Naive thymus-derived CD4-positive, alpha-beta T cell (primary cell): ENCODE measurements at regions not wholly inside any gene's neighbourhood (a gene's known extent, or its start where the extent isn't known, plus 50 kb on each side); places are given as distances from the start of the nearest gene placed in this dataset.
"Not testable (repeated sequence)": the region's sequence is repeated elsewhere in the genome, so short reads cannot be mapped to it uniquely, and the experiment has no call there.

Source experiments
- ATAC-seq: fragments of 150-1000 bp; cut with Tn5 transposase; 2 replicates; pipeline ENCODE4 v1.10.0; 2021; ENCODE audit warnings: mild to moderate bottlenecking, moderate library complexity
- CTCF ChIA-PET: fragments of 350-600 bp; sonication (Branson Sonifier 250); formaldehyde crosslinking; loops from one replicate; lab custom pipeline; 2021; ENCODE audit warnings: antibody characterized with exemption; lab: Charles Lee
- POLR2A ChIA-PET: fragments of 350-600 bp; sonication (Branson Sonifier 250); formaldehyde crosslinking; loops from one replicate; lab custom pipeline; 2021; ENCODE audit warnings: antibody characterized with exemption, inconsistent platforms; lab: Charles Lee
- DNase-seq, 9 donors: peaks; one replicate each; pipeline versions ENCODE4 v3.0.0 to v3.0.0-alpha.2; 2020 to 2022; ENCODE audit warnings: mixed read lengths in 1 of 9
- H3K27ac ChIP-seq: one replicate; pipeline ENCODE4 v1.7.0; 2013; ENCODE audit warnings: mild to moderate bottlenecking, low read depth, low read length, moderate library complexity
- H3K27me3 ChIP-seq, 2 donors: one replicate each; pipeline ENCODE4 v1.7.0; 2013; ENCODE audit warnings: low read length in 2 of 2, mild to moderate bottlenecking in 2 of 2, moderate library complexity in 2 of 2; ENCODE audit not compliant: control insufficient read depth in 2 of 2, insufficient read depth in 2 of 2
- H3K36me3 ChIP-seq, 3 experiments: 1 replicate in 2 of 3; 2 replicates in 1 of 3; pipeline ENCODE4 v1.7.0; 2013; ENCODE audit warnings: low read length in 3 of 3, mild to moderate bottlenecking in 3 of 3, moderate library complexity in 1 of 3; ENCODE audit not compliant: insufficient read depth in 3 of 3, control insufficient read depth in 2 of 3
- H3K4me1 ChIP-seq, 2 donors: one replicate each; pipeline ENCODE4 v1.7.0; 2013; ENCODE audit warnings: low read length in 2 of 2, mild to moderate bottlenecking in 2 of 2, moderate library complexity in 1 of 2; ENCODE audit not compliant: control insufficient read depth in 2 of 2, insufficient read depth in 2 of 2
- H3K4me3 ChIP-seq: 2 replicates; pipeline ENCODE4 v1.7.0; 2013; ENCODE audit warnings: mild to moderate bottlenecking, low read length
- H3K9me3 ChIP-seq, 3 experiments: 1 replicate in 2 of 3; 2 replicates in 1 of 3; pipeline ENCODE4 v1.7.0; 2013; ENCODE audit warnings: low read length in 3 of 3; ENCODE audit not compliant: control insufficient read depth in 2 of 3
- H3K27ac Mint-ChIP-seq, 9 donors: one replicate each; pipeline ENCODE4 v1.8.0; 2020 to 2022; ENCODE audit warnings: mixed read lengths in 9 of 9, mild to moderate bottlenecking in 8 of 9, moderate library complexity in 5 of 9, inconsistent platforms in 2 of 9
- H3K27me3 Mint-ChIP-seq, 5 donors: one replicate each; pipeline ENCODE4 v1.8.0; 2021 to 2022; ENCODE audit warnings: mixed read lengths in 5 of 5, mild to moderate bottlenecking in 1 of 5
- H3K36me3 Mint-ChIP-seq, 5 donors: one replicate each; pipeline ENCODE4 v1.8.0; 2020 to 2022; ENCODE audit warnings: mixed read lengths in 5 of 5, mild to moderate bottlenecking in 3 of 5, inconsistent platforms in 1 of 5
- H3K4me1 Mint-ChIP-seq, 7 donors: one replicate each; pipeline ENCODE4 v1.8.0; 2020 to 2022; ENCODE audit warnings: mixed read lengths in 7 of 7, mild to moderate bottlenecking in 3 of 7, inconsistent platforms in 1 of 7
- H3K4me3 Mint-ChIP-seq, 10 donors: one replicate each; pipeline ENCODE4 v1.8.0; 2020 to 2022; ENCODE audit warnings: mild to moderate bottlenecking in 10 of 10, mixed read lengths in 10 of 10, moderate library complexity in 6 of 10, inconsistent platforms in 2 of 10
- H3K9me3 Mint-ChIP-seq, 11 donors: one replicate each; pipeline ENCODE4 v1.8.0; 2020 to 2022; ENCODE audit warnings: mixed read lengths in 11 of 11, mild to moderate bottlenecking in 4 of 11, inconsistent platforms in 1 of 11, moderate library complexity in 1 of 11
- intact Hi-C, 2 donors: fragments of 100-400 bp; cut with micrococcal nuclease; formaldehyde crosslinking; loops; one replicate each; pipeline ENCODE4 v1.15.1; 2023

GRCh38 chr13:67481445-67481844 lies 251.3 kb upstream of the PCDH9 start:
- intact Hi-C loops = no loop called here
- Histone ChIP-seq H3K27ac (no peak overlapping the region), H3K9me3 (no peaks in the 10 kb centered on the region), H3K27me3 (no peaks in the 10 kb centered on the region), H3K36me3 (no peaks in the 10 kb centered on the region), H3K4me3 (no peak overlapping the region), H3K4me1 (no peaks in the 10 kb centered on the region)
- Mint-ChIP-seq H3K4me1 (peaks cover 0 to 2% (median 0%) of the 10 kb centered on the region in 7 donors), H3K36me3 (no peaks in the 10 kb centered on the region), H3K4me3 (no peak overlapping the region), H3K9me3 (peaks cover 0 to 16% (median 3%) of the 10 kb centered on the region in 11 donors), H3K27me3 (no peaks in the 10 kb centered on the region), H3K27ac (no peak overlapping the region)
- ChIA-PET CTCF (no interaction called here), POLR2A (no interaction called here)
- ATAC-seq (no peak), DNase-seq (no peak)

- no peak overlapping the region for H3K27ac ChIP-seq
- Mint-ChIP-seq H3K36me3 (no peaks in the 10 kb centered on the region), H3K4me1 (no peaks in the 10 kb centered on the region), H3K4me3 (no peak overlapping the region), H3K27me3 (no peaks in the 10 kb centered on the region), H3K27ac (no peak overlapping the region), H3K9me3 (peaks cover 0 to 32% (median 12%) of the 10 kb centered on the region in 11 donors)
- H3K4me1 ChIP-seq = no peaks in the 10 kb centered on the region
- intact Hi-C loops = no loop called here
- H3K9me3 ChIP-seq = peaks cover 0 to 5% (median 0%) of the 10 kb centered on the region in 3 experiments
- no peaks in the 10 kb centered on the region for H3K27me3 ChIP-seq
- DNase-seq = no peak
- ATAC-seq = no peak
- POLR2A ChIA-PET = no interaction called here
- H3K36me3 ChIP-seq = no peaks in the 10 kb centered on the region
- CTCF ChIA-PET = no interaction called here
- no peak overlapping the region for H3K4me3 ChIP-seq
Measured at GRCh38 chr13:67474115-67474514, 244.0 kb upstream of the PCDH9 start.

- H3K27me3 ChIP-seq = no peaks in the 10 kb centered on the region
- H3K4me1 Mint-ChIP-seq = no peaks in the 10 kb centered on the region
- no peak overlapping the region for H3K4me3 Mint-ChIP-seq
- H3K9me3 ChIP-seq = peaks cover 0 to 5% (median 3%) of the 10 kb centered on the region in 3 experiments
- H3K27me3 Mint-ChIP-seq = no peaks in the 10 kb centered on the region
- no peak for DNase-seq
- ChIA-PET POLR2A (no interaction called here), CTCF (no interaction called here)
- no peak overlapping the region for H3K27ac ChIP-seq
- H3K4me3 ChIP-seq = no peak overlapping the region
- H3K27ac Mint-ChIP-seq = no peak overlapping the region
- no peaks in the 10 kb centered on the region for H3K4me1 ChIP-seq
- no peaks in the 10 kb centered on the region for H3K36me3 ChIP-seq
- no peaks in the 10 kb centered on the region for H3K36me3 Mint-ChIP-seq
- intact Hi-C loops = no loop called here
- ATAC-seq = no peak
- peaks cover 8 to 50% (median 13%) of the 10 kb centered on the region in 11 donors for H3K9me3 Mint-ChIP-seq
Measured at GRCh38 chr13:67469623-67470022, 239.5 kb upstream of the PCDH9 start.

GRCh38 chr13:67466569-67466968 lies 236.4 kb upstream of the PCDH9 start:
- no peaks in the 10 kb centered on the region for H3K36me3 ChIP-seq
- ChIA-PET CTCF (no interaction called here), POLR2A (no interaction called here)
- H3K4me3 ChIP-seq = no peak overlapping the region
- no peaks in the 10 kb centered on the region for H3K4me1 ChIP-seq
- no peaks in the 10 kb centered on the region for H3K27me3 ChIP-seq
- H3K9me3 ChIP-seq = peaks cover 0 to 5% (median 3%) of the 10 kb centered on the region in 3 experiments
- no peaks in the 10 kb centered on the region for H3K36me3 Mint-ChIP-seq
- no peaks in the 10 kb centered on the region for H3K27me3 Mint-ChIP-seq
- intact Hi-C loops = no loop called here
- no peak overlapping the region for H3K27ac ChIP-seq
- peaks cover 6 to 42% (median 10%) of the 10 kb centered on the region in 11 donors for H3K9me3 Mint-ChIP-seq
- H3K4me3 Mint-ChIP-seq = no peak overlapping the region
- no peak for ATAC-seq
- no peak for DNase-seq
- no peaks in the 10 kb centered on the region for H3K4me1 Mint-ChIP-seq
- no peak overlapping the region for H3K27ac Mint-ChIP-seq

GRCh38 chr13:67464154-67464553 lies 234.0 kb upstream of the PCDH9 start:
- intact Hi-C loops = no loop called here
- no peak overlapping the region for H3K27ac Mint-ChIP-seq
- CTCF ChIA-PET = no interaction called here

GRCh38 chr13:67462098-67462497 lies 232.0 kb upstream of the PCDH9 start:
- CTCF ChIA-PET = no interaction called here
- ATAC-seq (no peak), DNase-seq (no peak)
- H3K36me3 Mint-ChIP-seq = no peaks in the 10 kb centered on the region
- H3K9me3 Mint-ChIP-seq = peaks cover 0 to 11% (median 5%) of the 10 kb centered on the region in 11 donors
- no peaks in the 10 kb centered on the region for H3K36me3 ChIP-seq
- no peak overlapping the region for H3K4me3 Mint-ChIP-seq
- no peak overlapping the region for H3K4me3 ChIP-seq
- no peaks in the 10 kb centered on the region for H3K4me1 ChIP-seq
- no peaks in the 10 kb centered on the region for H3K9me3 ChIP-seq
- H3K27ac ChIP-seq = no peak overlapping the region
- H3K27ac Mint-ChIP-seq = no peak overlapping the region
- intact Hi-C loops = no loop called here
- H3K27me3 ChIP-seq = no peaks in the 10 kb centered on the region
- POLR2A ChIA-PET = no interaction called here
- H3K4me1 Mint-ChIP-seq = no peaks in the 10 kb centered on the region
- no peaks in the 10 kb centered on the region for H3K27me3 Mint-ChIP-seq

More at GRCh38 chr13:67464154-67464553, 234.0 kb upstream of the PCDH9 start:
- peaks cover 2 to 24% (median 8%) of the 10 kb centered on the region in 11 donors for H3K9me3 Mint-ChIP-seq
- Histone ChIP-seq H3K4me1 (no peaks in the 10 kb centered on the region), H3K27me3 (no peaks in the 10 kb centered on the region), H3K9me3 (peaks cover 0 to 3% (median 0%) of the 10 kb centered on the region in 3 experiments), H3K4me3 (no peak overlapping the region), H3K27ac (no peak overlapping the region), H3K36me3 (no peaks in the 10 kb centered on the region)
- POLR2A ChIA-PET = no interaction called here
- H3K36me3 Mint-ChIP-seq = no peaks in the 10 kb centered on the region
- no peak for DNase-seq
- no peaks in the 10 kb centered on the region for H3K4me1 Mint-ChIP-seq
- no peaks in the 10 kb centered on the region for H3K27me3 Mint-ChIP-seq
- ATAC-seq = no peak
- no peak overlapping the region for H3K4me3 Mint-ChIP-seq

GRCh38 chr13:67452526-67452925 lies 222.4 kb upstream of the PCDH9 start:
- H3K36me3 ChIP-seq, intact Hi-C loops, H3K4me1 ChIP-seq, DNase-seq, H3K27ac ChIP-seq, H3K4me3 Mint-ChIP-seq, H3K27ac Mint-ChIP-seq, ATAC-seq, H3K4me3 ChIP-seq, H3K9me3 ChIP-seq, H3K27me3 ChIP-seq, H3K4me1 Mint-ChIP-seq, CTCF ChIA-PET, POLR2A ChIA-PET, H3K27me3 Mint-ChIP-seq, H3K36me3 Mint-ChIP-seq: not testable (repeated sequence)
- H3K9me3 Mint-ChIP-seq = peaks cover 0 to 25% (median 8%) of the 10 kb centered on the region in 11 donors
